Transverse colon (tissue), 4 donors: ENCODE measurements at regions not wholly inside any gene's neighbourhood (a gene's known extent, or its start where the extent isn't known, plus 50 kb on each side); places are given as distances from the start of the nearest gene placed in this dataset.

Source experiments
- DNase-seq: peaks from one replicate; pipeline ENCODE4 v3.0.0-alpha.2; 2019
- H3K27ac ChIP-seq, 4 donors: fragments of 200-600 bp; sonication (generic); 2 replicates each; pipeline ENCODE4 v1.5.1; 2016 to 2018; ENCODE audit warnings: inconsistent platforms in 4 of 4
- H3K27me3 ChIP-seq: fragments of 200-600 bp; sonication (generic); 2 replicates; pipeline ENCODE4 v1.5.1; 2017; ENCODE audit warnings: inconsistent platforms
- H3K36me3 ChIP-seq, 4 donors: fragments of 200-600 bp; sonication (generic); 2 replicates each; pipeline ENCODE4 v1.5.1; 2017 to 2019; ENCODE audit warnings: inconsistent platforms in 4 of 4
- H3K4me1 ChIP-seq, 4 donors: fragments of 200-600 bp; sonication (generic); 2 replicates each; pipeline ENCODE4 v1.5.1; 2017 to 2020; ENCODE audit warnings: inconsistent platforms in 4 of 4
- H3K4me3 ChIP-seq, 4 donors: fragments of 200-600 bp; sonication (generic); 1 replicate in 1 of 4; 2 replicates in 3 of 4; pipeline versions ENCODE4 v1.5.1 to v1.6.1; 2017 to 2019; ENCODE audit warnings: inconsistent platforms in 4 of 4
- H3K9me3 ChIP-seq, 2 donors: fragments of 200-600 bp; sonication (generic); 2 replicates each; pipeline ENCODE4 v1.5.1; 2017 to 2019; ENCODE audit warnings: inconsistent platforms in 2 of 2
- CTCF ChIP-seq, 5 experiments: fragments of 200-600 bp in 3 of 5; fragments of 450-650 bp in 2 of 5; sonication (generic) in 3 of 5; IDR thresholded peaks; 1 replicate in 2 of 5; 2 replicates in 3 of 5; pipeline ENCODE4 v1.5.1; 2016 to 2017; ENCODE audit warnings: antibody characterized with exemption in 5 of 5, inconsistent platforms in 3 of 5, mild to moderate bottlenecking in 2 of 5, moderate library complexity in 1 of 5
- EP300 ChIP-seq: sonication (generic); formaldehyde crosslinking; IDR thresholded peaks from one replicate; pipeline ENCODE4 v1.6.1; 2017; ENCODE audit warnings: antibody characterized with exemption, low read depth
- POLR2A ChIP-seq: fragments of 450-650 bp; IDR thresholded peaks from one replicate; pipeline ENCODE4 v1.6.1; 2016; ENCODE audit warnings: antibody characterized with exemption, mild to moderate bottlenecking, moderate library complexity
- POLR2AphosphoS5 ChIP-seq, 3 donors: sonication (generic); formaldehyde crosslinking; IDR thresholded peaks; one replicate each; pipeline ENCODE4 v1.6.1; 2016; ENCODE audit warnings: antibody characterized with exemption in 3 of 3
- WGBS, 2 donors: methylation state at CpG; one replicate each; pipeline ENCODE4 v1.1.5; 2018; ENCODE audit warnings: low coverage in 1 of 2; 5-methylcytosine and 5-hydroxymethylcytosine counted together
- in situ Hi-C, 4 donors: fragments of 200-750 bp; cut with MboI; loops; one replicate each; pipeline versions ENCODE4 v1.15.0 to v1.15.1; 2017; ENCODE audit warnings: low sequenced_read_pairs in 3 of 4, low pct_ligation_motif_present in 1 of 4, low pct_unique_long_range_greater_than_20kb in 1 of 4
- intact Hi-C: fragments of 100-400 bp; cut with DNase I; formaldehyde crosslinking; loops from one replicate; pipeline ENCODE4 v1.15.1; 2023; ENCODE audit warnings: low total_unique reads

- Histone ChIP-seq H3K27me3 (peaks cover 23% of the 10 kb centered on the region), H3K36me3 (no peaks in the 10 kb centered on the region), H3K27ac (no peak overlapping the region), H3K4me3 (no peak overlapping the region), H3K4me1 (no peaks in the 10 kb centered on the region), H3K9me3 (no peaks in the 10 kb centered on the region)
- WGBS, 2 donors, result 77% methylated on average over 7 of the region's 7 CpGs; no CpG with 5 or more reads in 1 of the 2 donors
- intact Hi-C loops (no loop called here), in situ Hi-C loops (no loop called here)
- TF ChIP-seq POLR2A (no peak), POLR2AphosphoS5 (IDR thresholded peaks at IDR 0.05) (no peak), EP300 (no peak), CTCF (IDR thresholded peaks at IDR 0.05) (no peak)
- no peak for DNase-seq
These were observed 690.4 kb downstream of the BRD1 start for GRCh38 chr22:49137206-49137840.

DNA sequence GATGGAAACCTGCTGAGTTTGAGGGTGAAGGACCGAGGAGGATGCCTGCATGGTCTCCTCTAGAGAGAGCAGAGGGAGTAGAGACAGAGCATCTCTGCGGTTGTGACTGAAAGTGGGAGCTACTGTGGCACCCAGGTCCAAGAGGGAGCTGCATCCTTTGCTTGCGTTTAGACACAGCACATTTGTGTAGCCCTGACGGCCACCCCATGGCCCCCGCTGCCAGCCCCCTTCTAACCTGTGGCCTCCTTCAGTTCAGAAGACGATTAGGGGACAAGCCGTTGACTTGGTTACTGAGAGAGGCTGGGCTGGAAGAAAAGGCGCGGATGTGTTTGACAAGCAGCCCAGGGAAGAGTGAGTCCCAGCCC, 690.9 kb downstream of the BRD1 start:
- H3K4me1 ChIP-seq, result no peaks in the 10 kb centered on the region
- intact Hi-C loops (no loop called here), in situ Hi-C loops (no loop called here)
- H3K27me3 ChIP-seq, result peaks cover 29% of the 10 kb centered on the region
- H3K27ac ChIP-seq, result no peak overlapping the region
- 87 to 100% methylated on average over 2 to 9 of the region's 9 CpGs for WGBS, 2 donors
- TF ChIP-seq EP300 (no peak), POLR2AphosphoS5 (IDR thresholded peaks at IDR 0.05) (no peak), POLR2A (no peak), CTCF (IDR thresholded peaks at IDR 0.05) (no peak)
- no peak overlapping the region for H3K4me3 ChIP-seq
- H3K9me3 ChIP-seq, result no peaks in the 10 kb centered on the region
- no peaks in the 10 kb centered on the region for H3K36me3 ChIP-seq
- no peak for DNase-seq

GRCh38 chr22:49136041-49136815, 691.4 kb downstream of the BRD1 start:
- intact Hi-C loops, result no loop called here
- WGBS, 2 donors, result 69% methylated on average over 12 to 25 of the region's 25 CpGs
- no peak for DNase-seq

More at GRCh38 chr22:49136041-49136815, 691.4 kb downstream of the BRD1 start:
- Histone ChIP-seq H3K4me1 (no peaks in the 10 kb centered on the region), H3K4me3 (no peak overlapping the region), H3K27ac (no peak overlapping the region), H3K36me3 (no peaks in the 10 kb centered on the region), H3K27me3 (peaks cover 34% of the 10 kb centered on the region), H3K9me3 (no peaks in the 10 kb centered on the region)
- TF ChIP-seq POLR2A (no peak), CTCF (IDR thresholded peaks at IDR 0.05) (no peak), EP300 (no peak), POLR2AphosphoS5 (IDR thresholded peaks at IDR 0.05) (no peak)
- in situ Hi-C loops, result no loop called here
